IMR-90 (cell line): ENCODE measurements at regions not wholly inside any gene's neighbourhood (a gene's known extent, or its start where the extent isn't known, plus 50 kb on each side); places are given as distances from the start of the nearest gene placed in this dataset.

Experiments used
- ATAC-seq: fragments of 200-7000 bp; cut with Tn5 transposase; 2 replicates; pipeline ENCODE4 v1.9.1; 2020; ENCODE audit warnings: low read depth, mild to moderate bottlenecking, moderate library complexity
- BruUV-seq: library from RNA; stranded (reverse); fragments of 400-500 nt; replicated peaks from 2 replicates; lab custom pipeline; 2021; lab: Mats Ljungman, UMichigan
- CTCF ChIA-PET: fragments of 300-600 bp; formaldehyde crosslinking; extraction: SDS; loops from one replicate; lab custom pipeline; 2021; ENCODE audit warnings: antibody characterized with exemption; lab: Yijun Ruan, JAX
- POLR2A ChIA-PET: fragments of 300-600 bp; sonication (Branson Sonifier 250); formaldehyde crosslinking; loops from one replicate; lab custom pipeline; 2022; ENCODE audit warnings: antibody characterized with exemption; ENCODE audit not compliant: unreplicated experiment; lab: Charles Lee
- DNase-seq: peaks from one replicate; pipeline ENCODE4 v3.0.0; 2013
- H2AFZ ChIP-seq: replicated peaks from 2 replicates; pipeline ENCODE3; 2013; ENCODE audit warnings: low read length, mild to moderate bottlenecking; ENCODE audit not compliant: poor library complexity
- H2AK5ac ChIP-seq: 2 replicates; pipeline ENCODE4 v1.6.1; 2013; ENCODE audit warnings: low read depth, low read length, inconsistent platforms
- H2AK9ac ChIP-seq: replicated peaks from 2 replicates; pipeline ENCODE3; 2013; ENCODE audit warnings: mild to moderate bottlenecking, low read depth, low read length, moderate library complexity; ENCODE audit not compliant: poor library complexity
- H2BK120ac ChIP-seq: 2 replicates; pipeline ENCODE4 v1.6.1; 2013; ENCODE audit warnings: low read depth, low read length, inconsistent platforms
- H2BK15ac ChIP-seq: 3 replicates; pipeline ENCODE4 v1.6.1; 2013; ENCODE audit warnings: low read depth, low read length, inconsistent platforms
- H2BK20ac ChIP-seq: 2 replicates; pipeline ENCODE4 v1.6.1; 2013; ENCODE audit warnings: low read depth, mild to moderate bottlenecking, inconsistent platforms, low read length, moderate library complexity
- H2BK5ac ChIP-seq: 2 replicates; pipeline ENCODE4 v1.6.1; 2013; ENCODE audit warnings: mild to moderate bottlenecking, low read depth, low read length, inconsistent platforms; ENCODE audit not compliant: poor library complexity, severe bottlenecking
- H3K14ac ChIP-seq: replicated peaks from 2 replicates; pipeline ENCODE4 v1.6.1; 2013; ENCODE audit warnings: low read depth, low read length, inconsistent platforms
- H3K18ac ChIP-seq: 2 replicates; pipeline ENCODE4 v1.6.1; 2013; ENCODE audit warnings: low read depth, low read length, control low read depth
- H3K23ac ChIP-seq: 2 replicates; pipeline ENCODE4 v1.6.1; 2013; ENCODE audit warnings: low read depth, low read length, inconsistent platforms
- H3K27ac ChIP-seq: 2 replicates; pipeline ENCODE4 v1.5.1; 2013; ENCODE audit warnings: mild to moderate bottlenecking, control low read depth, low read length; ENCODE audit not compliant: insufficient read depth
- H3K27me3 ChIP-seq: 2 replicates; pipeline ENCODE4 v1.6.1; 2013; ENCODE audit warnings: low read length; ENCODE audit not compliant: control insufficient read depth, insufficient read depth
- H3K36me3 ChIP-seq: 2 replicates; pipeline ENCODE4 v1.6.1; 2013; ENCODE audit warnings: low read length, mixed read lengths; ENCODE audit not compliant: control insufficient read depth, insufficient read depth
- H3K4ac ChIP-seq: 2 replicates; pipeline ENCODE4 v1.6.1; 2013; ENCODE audit warnings: low read depth, low read length, inconsistent platforms
- H3K4me1 ChIP-seq: 2 replicates; pipeline ENCODE4 v1.6.1; 2013; ENCODE audit warnings: low read length, mixed read lengths; ENCODE audit not compliant: control insufficient read depth, insufficient read depth
- H3K4me2 ChIP-seq: 2 replicates; pipeline ENCODE4 v1.6.1; 2013; ENCODE audit warnings: low read depth, mild to moderate bottlenecking, control low read depth, low read length, moderate library complexity
- H3K4me3 ChIP-seq: 2 replicates; pipeline ENCODE4 v1.5.1; 2013; ENCODE audit warnings: low read depth, mild to moderate bottlenecking, control low read depth, low read length, moderate library complexity; ENCODE audit not compliant: insufficient read depth
- H3K56ac ChIP-seq: 2 replicates; pipeline ENCODE4 v1.6.1; 2013; ENCODE audit warnings: low read length, inconsistent platforms; ENCODE audit not compliant: insufficient read depth; ENCODE audit errors: extremely low read depth
- H3K79me1 ChIP-seq, 2 experiments: 2 replicates each; pipeline ENCODE4 v1.6.1; 2013; ENCODE audit warnings: low read length in 2 of 2, inconsistent platforms in 1 of 2, low read depth in 1 of 2
- H3K9ac ChIP-seq: 2 replicates; pipeline ENCODE4 v1.6.1; 2013; ENCODE audit warnings: low read depth, low read length, control low read depth
- H3K9me1 ChIP-seq: 2 replicates; pipeline ENCODE4 v1.6.1; 2013; ENCODE audit warnings: low read length, inconsistent platforms; ENCODE audit not compliant: insufficient read depth
- H3K9me3 ChIP-seq: 2 replicates; pipeline ENCODE4 v1.6.1; 2013; ENCODE audit warnings: low read length; ENCODE audit not compliant: control insufficient read depth, insufficient read depth
- H4K20me1 ChIP-seq: 2 replicates; pipeline ENCODE4 v1.6.1; 2013; ENCODE audit warnings: low read length, inconsistent platforms; ENCODE audit not compliant: insufficient read depth
- H4K5ac ChIP-seq: 2 replicates; pipeline ENCODE4 v1.6.1; 2013; ENCODE audit warnings: mild to moderate bottlenecking, low read depth, low read length, control low read depth
- H4K8ac ChIP-seq, 2 experiments: 2 replicates each; pipeline ENCODE4 v1.6.1; 2013; ENCODE audit warnings: low read depth in 2 of 2, low read length in 2 of 2, control low read depth in 1 of 2, inconsistent platforms in 1 of 2
- H4K91ac ChIP-seq: 2 replicates; pipeline ENCODE4 v1.6.1; 2013; ENCODE audit warnings: low read depth, low read length, inconsistent platforms; ENCODE audit not compliant: insufficient read depth
- CEBPB ChIP-seq: IDR thresholded peaks from 2 replicates; pipeline ENCODE4 v1.6.1; 2012; ENCODE audit warnings: low read depth, low read length, improper control_type of control experiment
- RAD21 ChIP-seq: IDR thresholded peaks from 2 replicates; pipeline ENCODE4 v1.6.1; 2012; ENCODE audit warnings: low read length, improper control_type of control experiment
- WGBS, 2 experiments: methylation state at CpG; one replicate each; pipeline versions ENCODE4 v1.1.5 to v1.1.7; 2013; ENCODE audit warnings: missing lambda C conversion rate in 2 of 2; ENCODE audit not compliant: insufficient read length in 1 of 2; ENCODE audit errors: extremely low coverage in 2 of 2; 5-methylcytosine and 5-hydroxymethylcytosine counted together
- dilution Hi-C: fragments of 300-500 bp; cut with HindIII; formaldehyde crosslinking; loops from one replicate; pipeline ENCODE4 v1.14.3; 2018; ENCODE audit warnings: low sequenced_read_pairs; ENCODE audit not compliant: unreplicated experiment
- in situ Hi-C: fragments of 300-500 bp; cut with MboI; formaldehyde crosslinking; loops from 3 replicates; pipeline ENCODE4 v1.14.3; 2019; ENCODE audit warnings: low sequenced_read_pairs, inconsistent platforms, mixed read lengths
- intact Hi-C: fragments of 100-400 bp; cut with micrococcal nuclease; formaldehyde crosslinking; loops from 2 replicates; pipeline ENCODE4 v1.10.0; 2022

DNA sequence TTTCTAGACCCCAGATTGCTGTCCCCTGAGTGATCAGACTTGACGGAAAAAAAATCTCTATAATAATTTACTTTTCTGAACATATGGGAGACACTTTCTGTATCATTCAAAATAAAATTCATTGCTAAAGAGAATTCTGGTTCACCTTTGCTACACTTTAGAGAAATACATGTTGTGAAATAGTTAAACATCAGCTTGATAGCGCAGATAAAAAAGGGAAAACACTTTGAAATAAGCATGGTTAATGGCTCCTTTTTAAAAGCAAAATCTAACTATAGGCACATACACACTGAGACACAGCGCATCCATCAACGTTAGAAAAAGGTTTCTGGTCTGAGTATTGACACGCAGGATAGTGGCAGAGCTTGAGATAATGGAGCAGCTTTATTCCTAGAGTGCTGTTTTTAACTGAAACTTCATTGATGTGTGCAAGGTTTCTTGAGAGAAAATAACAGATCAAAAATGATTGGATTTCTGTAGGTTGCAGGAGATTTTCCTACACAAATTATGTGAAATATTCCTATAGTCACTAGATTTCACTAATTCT, 341.2 kb downstream of the MZT1 start:
- H2BK120ac ChIP-seq, result no peak overlapping the region
- no peak overlapping the region for H3K4me3 ChIP-seq
- no CpG with 5 or more reads among the region's 5 CpGs for WGBS, 2 experiments
- TF ChIP-seq CEBPB, result 0 out of 2 replicates have a peak, but pooled peaks have one; percentile 20
- no peak for TF ChIP-seq RAD21
- no peak overlapping the region for H3K23ac ChIP-seq
- H2BK20ac ChIP-seq, result no peak overlapping the region
- no peak overlapping the region for H3K9ac ChIP-seq
- ChIA-PET POLR2A (no interaction called here), CTCF (no interaction called here)
- DNase-seq (no peak), ATAC-seq (no peak)
- no peaks in the 10 kb centered on the region for H3K4me1 ChIP-seq
- H3K56ac ChIP-seq, result no peak overlapping the region
- H2AK9ac ChIP-seq, result no peak overlapping the region
- H4K8ac ChIP-seq, result no peak overlapping the region
- no peaks in the 10 kb centered on the region for H3K36me3 ChIP-seq
- H3K18ac ChIP-seq, result no peak overlapping the region
- no peak overlapping the region for H2BK15ac ChIP-seq
- H3K9me3 ChIP-seq, result no peaks in the 10 kb centered on the region; the same call in 1 of the 2 replicates
- no peak overlapping the region for H4K5ac ChIP-seq
- H4K20me1 ChIP-seq, result no peaks in the 10 kb centered on the region
- no peak overlapping the region for H3K27ac ChIP-seq
- H3K79me1 ChIP-seq, result no peaks in the 10 kb centered on the region
- H2BK5ac ChIP-seq, result no peak overlapping the region
- no peak overlapping the region for H3K4ac ChIP-seq
- no TSS peak for BruUV-seq
- dilution Hi-C loops, result no loop called here
- intact Hi-C loops, result no loop called here
- in situ Hi-C loops, result no loop called here
- H2AK5ac ChIP-seq, result no peak overlapping the region
- H3K4me2 ChIP-seq, result no peak overlapping the region
- no peak overlapping the region for H2AFZ ChIP-seq
- no peaks in the 10 kb centered on the region for H3K9me1 ChIP-seq
- H4K91ac ChIP-seq, result no peak overlapping the region
- H3K27me3 ChIP-seq, result no peaks in the 10 kb centered on the region
- H3K14ac ChIP-seq, result no peak overlapping the region
